GM12872 (cell line): ENCODE measurements at regions not wholly inside any gene's neighbourhood (a gene's known extent, or its start where the extent isn't known, plus 50 kb on each side); places are given as distances from the start of the nearest gene placed in this dataset.

Experiments used
- TF ChIP-seq, protein P1 (sequence below): IDR thresholded peaks from 3 replicates; pipeline ENCODE4 v1.5.1; 2011; ENCODE audit warnings: low read depth, mild to moderate bottlenecking, low read length, moderate library complexity; ENCODE audit not compliant: insufficient read depth

DNA sequence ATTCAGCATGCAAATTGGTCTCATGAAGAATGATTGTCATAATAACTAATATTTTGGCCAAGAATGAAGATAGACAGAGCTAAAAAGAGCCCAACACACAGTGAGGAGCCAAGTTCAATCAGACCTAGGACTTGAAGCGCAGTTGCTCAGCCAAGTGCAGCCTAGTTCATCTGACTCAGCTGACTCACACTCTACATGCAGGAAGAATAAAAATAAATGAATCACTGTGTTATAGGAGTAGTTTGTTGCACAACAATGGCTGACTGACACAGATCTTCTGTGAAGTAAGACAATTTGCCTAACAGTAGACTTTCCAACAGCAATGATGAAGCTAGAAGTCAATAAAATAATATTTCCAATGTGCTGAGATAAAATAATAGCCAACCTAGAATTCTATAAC lies 261.5 kb downstream of the CEMIP2 start:
- TF ChIP-seq, protein P1, sequence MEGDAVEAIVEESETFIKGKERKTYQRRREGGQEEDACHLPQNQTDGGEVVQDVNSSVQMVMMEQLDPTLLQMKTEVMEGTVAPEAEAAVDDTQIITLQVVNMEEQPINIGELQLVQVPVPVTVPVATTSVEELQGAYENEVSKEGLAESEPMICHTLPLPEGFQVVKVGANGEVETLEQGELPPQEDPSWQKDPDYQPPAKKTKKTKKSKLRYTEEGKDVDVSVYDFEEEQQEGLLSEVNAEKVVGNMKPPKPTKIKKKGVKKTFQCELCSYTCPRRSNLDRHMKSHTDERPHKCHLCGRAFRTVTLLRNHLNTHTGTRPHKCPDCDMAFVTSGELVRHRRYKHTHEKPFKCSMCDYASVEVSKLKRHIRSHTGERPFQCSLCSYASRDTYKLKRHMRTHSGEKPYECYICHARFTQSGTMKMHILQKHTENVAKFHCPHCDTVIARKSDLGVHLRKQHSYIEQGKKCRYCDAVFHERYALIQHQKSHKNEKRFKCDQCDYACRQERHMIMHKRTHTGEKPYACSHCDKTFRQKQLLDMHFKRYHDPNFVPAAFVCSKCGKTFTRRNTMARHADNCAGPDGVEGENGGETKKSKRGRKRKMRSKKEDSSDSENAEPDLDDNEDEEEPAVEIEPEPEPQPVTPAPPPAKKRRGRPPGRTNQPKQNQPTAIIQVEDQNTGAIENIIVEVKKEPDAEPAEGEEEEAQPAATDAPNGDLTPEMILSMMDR: no peak

- TF ChIP-seq, protein P1: no peak
These were observed 263.7 kb downstream of the CEMIP2 start for GRCh38 chr9:71504636-71505035.

- TF ChIP-seq, protein P1: no peak
These were observed 269.6 kb downstream of the CEMIP2 start for GRCh38 chr9:71498691-71499090.

- TF ChIP-seq, protein P1: peak; percentile 46; the same call in 1 of the 3 replicates
These were observed 277.5 kb downstream of the CEMIP2 start for GRCh38 chr9:71490810-71491209.

GRCh38 chr9:71487061-71487460 lies 281.3 kb downstream of the CEMIP2 start:
- TF ChIP-seq, protein P1: no peak

DNA sequence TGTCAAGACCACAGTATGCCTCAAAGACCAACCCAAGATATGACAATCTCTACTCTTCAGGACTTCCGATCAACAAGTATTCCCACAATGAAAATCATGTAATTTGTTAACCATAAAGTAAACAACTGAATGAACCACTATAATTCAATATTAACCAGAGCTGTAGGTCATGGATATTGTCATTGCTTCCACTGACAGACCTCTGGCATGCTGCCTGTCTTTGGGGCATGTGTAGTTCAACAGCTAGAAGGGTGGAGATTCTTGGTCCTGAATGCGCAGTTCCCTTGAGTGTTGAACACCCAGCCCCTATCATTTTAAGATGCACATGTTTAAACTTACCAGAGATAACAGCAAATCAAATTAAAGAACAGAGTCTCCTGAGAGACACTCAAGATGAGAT lies 283.0 kb downstream of the CEMIP2 start:
- TF ChIP-seq, protein P1: no peak

DNA sequence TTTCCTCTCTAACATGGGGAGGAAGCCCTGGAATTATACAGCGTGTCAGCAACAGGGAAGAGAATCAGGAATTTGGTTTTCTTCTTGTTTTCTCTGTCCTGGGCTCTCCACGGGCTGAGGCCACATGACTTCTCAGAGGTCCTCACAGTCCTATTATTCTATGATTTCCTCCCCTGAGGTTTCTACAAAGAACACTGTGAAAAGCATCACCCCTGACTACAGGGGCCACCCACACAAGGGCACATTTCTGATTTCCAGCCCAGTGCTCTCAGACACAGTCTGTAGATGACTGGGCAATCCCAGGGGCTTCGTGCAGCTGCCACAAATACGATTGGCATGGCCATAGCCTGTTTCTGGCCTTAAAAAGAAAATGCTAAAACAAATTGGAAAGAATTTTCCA lies 284.9 kb downstream of the CEMIP2 start:
- TF ChIP-seq, protein P1: no peak

- TF ChIP-seq, protein P1: no peak
These were observed 288.7 kb downstream of the CEMIP2 start for GRCh38 chr9:71479621-71480020.
